Trophoblast cell (in vitro differentiated cells and primary cell): ENCODE measurements at regions not wholly inside any gene's neighbourhood (a gene's known extent, or its start where the extent isn't known, plus 50 kb on each side); places are given as distances from the start of the nearest gene placed in this dataset.

ENCODE experiments used
- DNase-seq, 2 donors: peaks; one replicate each; pipeline ENCODE4 v3.0.0-alpha.2; 2016
- H2AFZ ChIP-seq: 2 replicates; pipeline ENCODE4 v1.6.1; 2013; ENCODE audit warnings: low read length, moderate library complexity, mild to moderate bottlenecking; ENCODE audit not compliant: insufficient read depth, poor library complexity
- H2AK5ac ChIP-seq: 2 replicates; pipeline ENCODE4 v1.6.1; 2013; ENCODE audit warnings: mild to moderate bottlenecking, low read length
- H2BK120ac ChIP-seq: 2 replicates; pipeline ENCODE4 v1.6.1; 2013; ENCODE audit warnings: low read length, mild to moderate bottlenecking, moderate library complexity; ENCODE audit not compliant: insufficient read depth, poor library complexity
- H2BK12ac ChIP-seq: 2 replicates; pipeline ENCODE4 v1.6.1; 2013; ENCODE audit warnings: mild to moderate bottlenecking, low read length, moderate library complexity
- H2BK5ac ChIP-seq: 2 replicates; pipeline ENCODE4 v1.6.1; 2013; ENCODE audit warnings: low read length, low read depth, moderate library complexity, mild to moderate bottlenecking; ENCODE audit not compliant: poor library complexity
- H3K14ac ChIP-seq: 2 replicates; pipeline ENCODE4 v1.6.1; 2013; ENCODE audit warnings: mild to moderate bottlenecking, low read length
- H3K18ac ChIP-seq: 2 replicates; pipeline ENCODE4 v1.6.1; 2013; ENCODE audit warnings: mild to moderate bottlenecking, low read length
- H3K23ac ChIP-seq: 2 replicates; pipeline ENCODE4 v1.6.1; 2013; ENCODE audit warnings: low read length
- H3K27ac ChIP-seq: 2 replicates; pipeline ENCODE4 v1.5.1; 2013; ENCODE audit warnings: low read depth, mild to moderate bottlenecking, inconsistent platforms, low read length, moderate library complexity
- H3K27me3 ChIP-seq: 2 replicates; pipeline ENCODE4 v1.6.1; 2013; ENCODE audit warnings: inconsistent platforms, mild to moderate bottlenecking, low read length, moderate library complexity; ENCODE audit not compliant: insufficient read depth
- H3K36me3 ChIP-seq, 2 experiments: 1 replicate in 1 of 2; 2 replicates in 1 of 2; pipeline ENCODE4 v1.6.1; 2013; ENCODE audit warnings: low read length in 2 of 2, mild to moderate bottlenecking in 2 of 2, moderate library complexity in 1 of 2; ENCODE audit not compliant: insufficient read depth in 2 of 2, control insufficient read depth in 1 of 2
- H3K4ac ChIP-seq: 2 replicates; pipeline ENCODE4 v1.6.1; 2013; ENCODE audit warnings: low read depth, mild to moderate bottlenecking, low read length, moderate library complexity
- H3K4me1 ChIP-seq, 2 experiments: 1 replicate in 1 of 2; 2 replicates in 1 of 2; pipeline ENCODE4 v1.6.1; 2013; ENCODE audit warnings: low read length in 2 of 2, mild to moderate bottlenecking in 2 of 2, moderate library complexity in 1 of 2; ENCODE audit not compliant: insufficient read depth in 2 of 2, control insufficient read depth in 1 of 2
- H3K4me2 ChIP-seq: 2 replicates; pipeline ENCODE4 v1.6.1; 2013; ENCODE audit warnings: inconsistent platforms, mild to moderate bottlenecking, low read length, moderate library complexity
- H3K4me3 ChIP-seq: 2 replicates; pipeline ENCODE4 v1.5.1; 2013; ENCODE audit warnings: mild to moderate bottlenecking, low read depth, low read length, inconsistent platforms
- H3K79me1 ChIP-seq: one replicate; pipeline ENCODE4 v1.6.1; 2013; ENCODE audit warnings: low read length
- H3K79me2 ChIP-seq: 2 replicates; pipeline ENCODE4 v1.6.1; 2013; ENCODE audit warnings: low read length, mild to moderate bottlenecking; ENCODE audit not compliant: control insufficient read depth, insufficient read depth, poor library complexity
- H3K9ac ChIP-seq: 2 replicates; pipeline ENCODE4 v1.6.1; 2013; ENCODE audit warnings: mild to moderate bottlenecking, low read length
- H3K9me3 ChIP-seq: 2 replicates; pipeline ENCODE4 v1.6.1; 2013; ENCODE audit warnings: low read depth, mild to moderate bottlenecking, control low read depth, inconsistent platforms, low read length; ENCODE audit not compliant: insufficient read depth
- H4K12ac ChIP-seq: 2 replicates; pipeline ENCODE4 v1.6.1; 2013; ENCODE audit warnings: low read depth, mild to moderate bottlenecking, low read length, moderate library complexity
- H4K8ac ChIP-seq: 2 replicates; pipeline ENCODE4 v1.6.1; 2013; ENCODE audit warnings: low read depth, mild to moderate bottlenecking, low read length, moderate library complexity
- H4K91ac ChIP-seq: one replicate; pipeline ENCODE4 v1.6.1; 2013; ENCODE audit warnings: low read depth, mild to moderate bottlenecking, low read length, moderate library complexity
- WGBS: extraction: QIAGEN DNeasy Blood & Tissue Kit; methylation state at CpG from one replicate; pipeline ENCODE4 v1.1.7; 2013; ENCODE audit warnings: missing lambda C conversion rate; ENCODE audit not compliant: insufficient read length, insufficient coverage; ENCODE audit errors: extremely low coverage; 5-methylcytosine and 5-hydroxymethylcytosine counted together

DNA sequence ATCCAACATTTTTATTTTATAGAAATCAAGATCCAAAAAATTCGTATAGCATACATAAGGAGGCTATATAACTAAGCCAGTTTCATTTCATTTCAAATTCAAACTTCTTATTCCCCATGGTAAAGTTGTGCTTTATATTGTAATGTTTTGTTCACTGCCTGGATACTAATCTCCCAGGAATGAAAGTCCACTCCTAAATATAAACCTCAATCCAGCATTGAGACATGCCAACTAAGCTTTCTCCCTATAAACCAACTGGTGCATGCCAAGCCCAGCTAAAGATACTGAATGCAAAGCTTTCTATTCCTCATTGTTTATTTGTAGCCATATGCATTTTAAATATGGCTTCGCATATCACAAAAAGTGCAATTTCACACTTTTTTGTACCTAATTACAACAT, 63.8 kb upstream of the INPP4B start:
- no peak overlapping the region for H2AK5ac ChIP-seq
- H3K23ac ChIP-seq: no peak overlapping the region
- no peak overlapping the region for H2BK12ac ChIP-seq
- no peak overlapping the region for H3K27ac ChIP-seq
- no peaks in the 10 kb centered on the region for H3K27me3 ChIP-seq
- no peak overlapping the region for H2BK120ac ChIP-seq
- H3K18ac ChIP-seq: no peak overlapping the region
- H3K14ac ChIP-seq: no peak overlapping the region
- DNase-seq: no peak
- H3K9me3 ChIP-seq: no peaks in the 10 kb centered on the region
- WGBS: no CpG with 5 or more reads among the region's 2 CpGs
- no peak overlapping the region for H3K4me3 ChIP-seq
- no peak overlapping the region for H4K91ac ChIP-seq
- no peak overlapping the region for H4K12ac ChIP-seq
- no peak overlapping the region for H4K8ac ChIP-seq
- no peak overlapping the region for H2AFZ ChIP-seq
- no peaks in the 10 kb centered on the region for H3K79me1 ChIP-seq
- no peak overlapping the region for H3K4ac ChIP-seq
- H2BK5ac ChIP-seq: no peak overlapping the region
- no peaks in the 10 kb centered on the region for H3K36me3 ChIP-seq
- H3K4me1 ChIP-seq: no peaks in the 10 kb centered on the region
- H3K9ac ChIP-seq: no peak overlapping the region
- no peak overlapping the region for H3K4me2 ChIP-seq
- no peaks in the 10 kb centered on the region for H3K79me2 ChIP-seq

DNA sequence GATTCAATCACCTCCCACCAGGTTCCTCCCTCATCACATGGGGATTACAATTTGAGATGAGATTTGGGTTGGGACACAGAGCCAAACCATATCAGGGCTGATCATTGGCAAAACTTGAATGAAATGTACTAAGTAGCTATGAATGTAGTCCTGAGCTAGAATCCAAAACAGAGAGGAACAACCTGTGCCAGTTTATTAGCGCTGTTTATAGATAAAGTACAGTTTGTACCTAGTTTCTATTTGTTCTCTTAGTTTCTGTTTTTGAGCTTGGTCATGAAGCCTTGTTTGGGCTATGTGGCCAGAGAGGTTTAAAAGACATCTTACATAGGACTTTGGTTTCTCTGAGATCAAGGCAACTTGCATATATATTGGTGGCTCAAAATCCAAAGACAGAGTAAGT, 66.9 kb upstream of the INPP4B start:
- H3K27ac ChIP-seq: no peak overlapping the region
- no peak overlapping the region for H2BK12ac ChIP-seq
- no peak overlapping the region for H2AFZ ChIP-seq
- no peak overlapping the region for H4K12ac ChIP-seq
- H3K79me2 ChIP-seq: no peaks in the 10 kb centered on the region
- no peaks in the 10 kb centered on the region for H3K79me1 ChIP-seq
- no peaks in the 10 kb centered on the region for H3K9me3 ChIP-seq
- no peak overlapping the region for H3K23ac ChIP-seq
- DNase-seq: no peak
- WGBS: no CpG with 5 or more reads among the region's 1 CpG
- H3K36me3 ChIP-seq: no peaks in the 10 kb centered on the region
- H2AK5ac ChIP-seq: no peak overlapping the region
- H3K18ac ChIP-seq: no peak overlapping the region
- no peak overlapping the region for H4K91ac ChIP-seq
- H3K9ac ChIP-seq: no peak overlapping the region
- no peak overlapping the region for H2BK5ac ChIP-seq
- H3K4ac ChIP-seq: no peak overlapping the region
- H3K4me3 ChIP-seq: no peak overlapping the region
- no peak overlapping the region for H3K4me2 ChIP-seq
- no peak overlapping the region for H4K8ac ChIP-seq
- H3K14ac ChIP-seq: no peak overlapping the region
- H2BK120ac ChIP-seq: no peak overlapping the region
- H3K4me1 ChIP-seq: no peaks in the 10 kb centered on the region
- no peaks in the 10 kb centered on the region for H3K27me3 ChIP-seq

DNA sequence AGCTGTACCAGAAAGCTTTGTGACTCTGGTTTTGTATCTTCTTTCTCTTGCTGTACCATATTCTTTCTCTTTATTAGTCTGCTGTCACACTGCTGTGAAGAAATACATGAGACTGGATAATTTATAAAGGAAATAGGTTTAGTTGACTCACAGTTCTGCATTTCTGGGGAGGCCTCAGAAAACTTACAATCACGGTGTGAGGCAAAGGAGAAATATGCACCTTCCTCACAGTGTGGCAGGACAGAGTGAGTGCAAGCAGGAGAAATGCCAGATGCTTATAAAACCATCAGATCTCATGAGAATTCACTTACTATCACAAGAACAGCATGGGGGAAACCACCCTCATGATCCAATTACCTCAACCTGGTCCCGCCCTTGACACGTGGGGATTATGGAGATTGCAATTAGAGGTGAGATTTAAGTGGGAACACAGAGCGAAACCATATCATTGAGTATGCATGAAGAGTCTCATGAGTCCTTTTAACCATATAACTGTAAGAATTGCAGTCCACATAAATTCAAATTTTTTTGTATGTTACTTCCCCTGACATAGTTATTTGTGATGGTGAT, 67.4 kb upstream of the INPP4B start:
- Histone ChIP-seq H3K27me3 (no peaks in the 10 kb centered on the region), H2BK5ac (no peak overlapping the region), H3K79me1 (no peaks in the 10 kb centered on the region), H3K4me3 (no peak overlapping the region), H2AFZ (no peak overlapping the region), H4K12ac (no peak overlapping the region), H3K4me1 (no peaks in the 10 kb centered on the region), H2BK12ac (no peak overlapping the region), H4K8ac (no peak overlapping the region), H3K23ac (no peak overlapping the region), H2BK120ac (no peak overlapping the region), H2AK5ac (no peak overlapping the region), H3K4me2 (no peak overlapping the region), H3K36me3 (no peaks in the 10 kb centered on the region), H3K27ac (no peak overlapping the region), H3K14ac (no peak overlapping the region), H4K91ac (no peak overlapping the region), H3K4ac (no peak overlapping the region), H3K9ac (no peak overlapping the region), H3K79me2 (no peaks in the 10 kb centered on the region), H3K18ac (no peak overlapping the region), H3K9me3 (no peaks in the 10 kb centered on the region)
- no CpG with 5 or more reads among the region's 4 CpGs for WGBS
- DNase-seq: no peak

DNA sequence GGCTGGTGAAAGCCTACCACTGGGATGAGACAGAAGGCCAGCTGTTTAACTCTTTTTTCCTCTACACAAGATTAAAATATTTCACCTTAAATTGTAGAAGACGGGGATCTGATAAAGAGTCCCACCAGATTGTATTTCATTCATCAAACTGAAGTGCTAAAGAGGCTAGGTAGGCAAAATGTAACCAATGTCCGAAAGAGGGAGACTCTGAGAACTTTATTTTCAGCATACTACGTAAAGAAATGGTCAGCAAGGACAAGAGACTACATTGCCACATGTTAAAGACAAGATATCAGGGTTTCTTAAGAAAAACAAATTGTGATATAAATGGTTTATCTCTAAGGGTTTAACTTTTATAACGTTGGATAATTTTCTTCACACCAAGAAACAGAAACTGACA, 71.6 kb upstream of the INPP4B start:
- H3K79me2 ChIP-seq: no peaks in the 10 kb centered on the region
- no peak overlapping the region for H2AK5ac ChIP-seq
- no peak overlapping the region for H2BK120ac ChIP-seq
- H3K14ac ChIP-seq: no peak overlapping the region
- no peaks in the 10 kb centered on the region for H3K27me3 ChIP-seq
- H2AFZ ChIP-seq: no peak overlapping the region
- H3K4me2 ChIP-seq: no peak overlapping the region
- H3K4me1 ChIP-seq: no peaks in the 10 kb centered on the region
- no peak overlapping the region for H2BK5ac ChIP-seq
- H3K9me3 ChIP-seq: no peaks in the 10 kb centered on the region
- H3K4ac ChIP-seq: no peak overlapping the region
- no peak overlapping the region for H3K9ac ChIP-seq
- DNase-seq: peak in 1 of 2 donors; percentile 18
- no peak overlapping the region for H3K18ac ChIP-seq
- no CpG with 5 or more reads among the region's 4 CpGs for WGBS
- no peak overlapping the region for H3K23ac ChIP-seq
- H4K12ac ChIP-seq: no peak overlapping the region
- no peak overlapping the region for H3K27ac ChIP-seq
- H4K91ac ChIP-seq: no peak overlapping the region
- no peak overlapping the region for H3K4me3 ChIP-seq
- H3K79me1 ChIP-seq: no peaks in the 10 kb centered on the region
- H3K36me3 ChIP-seq: no peaks in the 10 kb centered on the region
- H4K8ac ChIP-seq: no peak overlapping the region
- H2BK12ac ChIP-seq: no peak overlapping the region
